CD4-positive, alpha-beta memory T cell (primary cell): ENCODE measurements at regions not wholly inside any gene's neighbourhood (a gene's known extent, or its start where the extent isn't known, plus 50 kb on each side); places are given as distances from the start of the nearest gene placed in this dataset.

Source experiments
- CTCF ChIA-PET: fragments of 350-600 bp; sonication (Branson Sonifier 250); formaldehyde crosslinking; loops from one replicate; lab custom pipeline; 2021; ENCODE audit warnings: inconsistent platforms; ENCODE audit not compliant: partially characterized antibody; lab: Charles Lee
- POLR2A ChIA-PET: fragments of 350-600 bp; sonication (Branson Sonifier 250); formaldehyde crosslinking; loops from one replicate; lab custom pipeline; 2021; ENCODE audit not compliant: partially characterized antibody; lab: Charles Lee
- DNase-seq, 5 donors: peaks; one replicate each; pipeline versions ENCODE4 v3.0.0 to v3.0.0-alpha.2; 2020 to 2022; ENCODE audit warnings: mixed read lengths in 1 of 5
- H3K27ac ChIP-seq: one replicate; pipeline ENCODE4 v1.7.0; 2013; ENCODE audit warnings: low read depth, low read length
- H3K27me3 ChIP-seq: 2 replicates; pipeline ENCODE4 v1.7.0; 2013; ENCODE audit warnings: mild to moderate bottlenecking, low read length, moderate library complexity; ENCODE audit not compliant: insufficient read depth
- H3K36me3 ChIP-seq: 2 replicates; pipeline ENCODE4 v1.7.0; 2013; ENCODE audit warnings: mild to moderate bottlenecking, low read length, moderate library complexity; ENCODE audit not compliant: insufficient read depth
- H3K4me1 ChIP-seq: 2 replicates; pipeline ENCODE4 v1.7.0; 2013; ENCODE audit warnings: mild to moderate bottlenecking, low read length, moderate library complexity; ENCODE audit not compliant: insufficient read depth
- H3K4me3 ChIP-seq, 2 donors: one replicate each; pipeline ENCODE4 v1.7.0; 2013; ENCODE audit warnings: low read length in 2 of 2, mild to moderate bottlenecking in 1 of 2
- H3K9me3 ChIP-seq, 2 donors: one replicate each; pipeline ENCODE4 v1.7.0; 2013; ENCODE audit warnings: low read length in 2 of 2, control low read depth in 1 of 2; ENCODE audit not compliant: control insufficient read depth in 1 of 2
- H3K27ac Mint-ChIP-seq, 7 donors: one replicate each; pipeline ENCODE4 v1.8.0; 2020 to 2021; ENCODE audit warnings: mixed read lengths in 7 of 7, mild to moderate bottlenecking in 6 of 7, inconsistent platforms in 3 of 7, moderate library complexity in 3 of 7
- H3K27me3 Mint-ChIP-seq, 2 donors: one replicate each; pipeline ENCODE4 v1.8.0; 2020 to 2021; ENCODE audit warnings: mixed read lengths in 2 of 2
- H3K36me3 Mint-ChIP-seq, 2 donors: one replicate each; pipeline ENCODE4 v1.8.0; 2020 to 2021; ENCODE audit warnings: mixed read lengths in 2 of 2, inconsistent platforms in 1 of 2, mild to moderate bottlenecking in 1 of 2
- H3K4me1 Mint-ChIP-seq, 4 donors: one replicate each; pipeline ENCODE4 v1.8.0; 2020 to 2021; ENCODE audit warnings: mixed read lengths in 4 of 4, mild to moderate bottlenecking in 1 of 4
- H3K4me3 Mint-ChIP-seq, 8 donors: one replicate each; pipeline ENCODE4 v1.8.0; 2020 to 2021; ENCODE audit warnings: mixed read lengths in 8 of 8, mild to moderate bottlenecking in 7 of 8, moderate library complexity in 6 of 8, inconsistent platforms in 3 of 8
- H3K9me3 Mint-ChIP-seq, 8 donors: one replicate each; pipeline ENCODE4 v1.8.0; 2020 to 2021; ENCODE audit warnings: mixed read lengths in 8 of 8, mild to moderate bottlenecking in 5 of 8, inconsistent platforms in 3 of 8, moderate library complexity in 1 of 8
- intact Hi-C: fragments of 100-400 bp; cut with micrococcal nuclease; formaldehyde crosslinking; loops from one replicate; pipeline ENCODE4 v1.15.1; 2023

GRCh38 chr6:62530985-62531384 lies 245.0 kb upstream of the KHDRBS2 start:
- H3K27ac Mint-ChIP-seq = no peak overlapping the region
- no peaks in the 10 kb centered on the region for H3K36me3 ChIP-seq
- no peaks in the 10 kb centered on the region for H3K9me3 ChIP-seq
- H3K27me3 ChIP-seq = no peaks in the 10 kb centered on the region
- POLR2A ChIA-PET = no interaction called here
- no peak overlapping the region for H3K4me3 ChIP-seq
- peaks cover 2 to 26% (median 12%) of the 10 kb centered on the region in 8 donors for H3K9me3 Mint-ChIP-seq
- no peaks in the 10 kb centered on the region for H3K27me3 Mint-ChIP-seq
- no peaks in the 10 kb centered on the region for H3K4me1 Mint-ChIP-seq
- intact Hi-C loops = no loop called here
- CTCF ChIA-PET = no interaction called here
- H3K36me3 Mint-ChIP-seq = no peaks in the 10 kb centered on the region
- no peaks in the 10 kb centered on the region for H3K4me1 ChIP-seq
- no peak for DNase-seq
- H3K27ac ChIP-seq = no peak overlapping the region
- H3K4me3 Mint-ChIP-seq = no peak overlapping the region

DNA sequence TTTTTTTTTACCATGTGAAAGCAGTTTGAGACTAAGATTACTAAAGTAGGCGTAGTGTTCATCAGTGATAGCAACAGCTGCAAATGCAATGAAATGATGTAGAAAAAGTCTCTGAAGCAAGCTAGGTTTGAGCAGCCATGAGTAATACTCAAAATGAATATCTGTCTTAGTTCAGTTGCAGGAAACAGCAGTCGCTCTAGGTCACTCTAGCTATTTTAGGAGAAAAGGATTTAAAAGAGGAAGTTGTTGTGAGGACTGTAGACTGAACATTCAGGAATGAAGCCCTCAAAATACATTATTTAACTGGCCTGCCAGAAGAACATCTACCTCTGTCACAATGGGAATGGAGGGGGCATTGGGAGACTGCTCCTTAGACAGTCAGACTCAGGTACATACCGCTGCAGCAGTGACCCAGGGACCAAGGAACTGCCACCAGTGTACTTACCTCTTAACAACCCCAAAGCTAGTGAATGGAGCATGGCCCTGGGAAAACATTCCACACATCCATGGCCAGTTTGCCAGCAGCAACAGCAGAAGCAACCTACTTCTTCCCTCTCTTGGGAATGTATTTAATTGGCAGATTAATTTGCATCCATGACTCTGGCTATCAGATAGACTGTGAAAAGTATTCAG lies 243.0 kb upstream of the KHDRBS2 start:
- H3K27ac Mint-ChIP-seq = no peak overlapping the region
- Histone ChIP-seq H3K27me3 (no peaks in the 10 kb centered on the region), H3K27ac (no peak overlapping the region), H3K4me3 (no peak overlapping the region), H3K36me3 (no peaks in the 10 kb centered on the region), H3K4me1 (no peaks in the 10 kb centered on the region), H3K9me3 (no peaks in the 10 kb centered on the region)
- no peak for DNase-seq
- no peaks in the 10 kb centered on the region for H3K36me3 Mint-ChIP-seq
- intact Hi-C loops = no loop called here
- H3K27me3 Mint-ChIP-seq = no peaks in the 10 kb centered on the region
- H3K9me3 Mint-ChIP-seq = peaks cover 2 to 26% (median 11%) of the 10 kb centered on the region in 8 donors
- H3K4me1 Mint-ChIP-seq = no peaks in the 10 kb centered on the region
- ChIA-PET POLR2A (no interaction called here), CTCF (no interaction called here)
- no peak overlapping the region for H3K4me3 Mint-ChIP-seq

- Mint-ChIP-seq H3K9me3 (peaks cover 2 to 20% (median 9%) of the 10 kb centered on the region in 8 donors), H3K4me1 (no peaks in the 10 kb centered on the region), H3K27ac (no peak overlapping the region), H3K27me3 (no peaks in the 10 kb centered on the region), H3K36me3 (no peaks in the 10 kb centered on the region), H3K4me3 (no peak overlapping the region)
- Histone ChIP-seq H3K27me3 (no peaks in the 10 kb centered on the region), H3K4me1 (no peaks in the 10 kb centered on the region), H3K36me3 (no peaks in the 10 kb centered on the region), H3K27ac (no peak overlapping the region), H3K4me3 (no peak overlapping the region), H3K9me3 (no peaks in the 10 kb centered on the region)
- DNase-seq = no peak
- intact Hi-C loops = no loop called here
- ChIA-PET CTCF (no interaction called here), POLR2A (no interaction called here)
These were observed 237.6 kb upstream of the KHDRBS2 start for GRCh38 chr6:62523630-62524029.

DNA sequence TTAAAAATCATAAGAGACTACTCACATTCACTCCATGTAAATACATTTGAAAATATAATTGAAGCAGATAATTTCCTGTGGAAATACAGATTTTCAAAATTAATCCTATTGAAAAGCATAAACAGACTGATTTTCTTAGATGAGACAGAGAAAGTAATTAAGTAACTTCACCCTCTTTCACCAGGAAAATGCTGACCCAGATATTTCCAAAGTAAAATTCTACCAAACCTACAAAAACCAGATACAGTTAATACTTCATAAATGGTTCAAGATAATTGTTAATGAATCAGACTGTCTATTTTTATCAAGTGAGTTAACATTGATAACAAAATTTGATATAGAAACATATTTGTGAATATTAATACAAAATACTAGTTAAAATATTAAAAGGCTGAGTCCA lies 233.5 kb upstream of the KHDRBS2 start:
- Histone ChIP-seq H3K36me3 (no peaks in the 10 kb centered on the region), H3K27ac (no peak overlapping the region), H3K27me3 (no peaks in the 10 kb centered on the region), H3K9me3 (no peaks in the 10 kb centered on the region), H3K4me1 (no peaks in the 10 kb centered on the region), H3K4me3 (no peak overlapping the region)
- Mint-ChIP-seq H3K36me3 (no peaks in the 10 kb centered on the region), H3K9me3 (peaks cover under 1 to 29% (median 5%) of the 10 kb centered on the region in 8 donors), H3K27me3 (no peaks in the 10 kb centered on the region), H3K27ac (no peak overlapping the region), H3K4me1 (no peaks in the 10 kb centered on the region), H3K4me3 (no peak overlapping the region)
- intact Hi-C loops = no loop called here
- DNase-seq = no peak
- CTCF ChIA-PET = no interaction called here
- POLR2A ChIA-PET = no interaction called here

DNA sequence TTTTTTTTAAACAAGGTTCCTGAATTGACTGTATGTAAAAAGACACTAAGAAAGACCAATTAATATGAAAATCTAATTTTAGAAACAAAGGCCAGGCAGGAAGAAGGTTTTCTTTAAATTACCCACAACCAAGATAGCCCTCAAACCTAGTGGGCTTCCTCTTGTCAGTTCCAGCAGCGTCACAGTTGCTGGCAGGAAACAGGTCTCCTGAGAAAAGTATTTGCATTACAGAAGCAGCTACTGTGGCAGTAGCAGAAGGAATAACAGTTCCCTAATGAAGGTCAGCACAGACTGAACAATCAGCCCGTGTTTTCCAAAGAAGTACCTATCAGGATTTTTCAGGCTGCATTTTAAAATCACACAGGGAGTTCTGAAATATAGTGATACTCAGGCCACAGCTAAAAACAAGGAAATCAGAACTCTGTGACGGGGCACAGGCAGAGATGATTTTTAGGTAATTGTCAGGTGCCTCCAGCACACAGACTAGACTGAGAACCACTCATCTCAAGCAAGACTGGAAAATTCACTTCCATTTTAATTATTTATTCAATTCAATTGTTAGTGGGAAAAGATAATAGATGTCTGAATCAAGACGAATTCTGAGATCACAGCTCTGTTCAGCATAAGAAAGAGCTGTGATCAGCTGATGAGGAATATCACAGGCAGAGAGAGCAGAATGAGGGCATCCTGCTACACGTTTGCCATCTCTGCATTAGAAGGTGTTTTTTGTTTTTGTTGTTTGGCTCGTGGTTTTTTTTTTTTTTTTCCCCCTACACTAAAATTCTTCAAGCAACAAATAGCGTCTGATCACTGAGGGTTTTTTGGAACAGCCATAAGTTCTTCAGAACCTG lies 230.5 kb upstream of the KHDRBS2 start:
- Histone ChIP-seq H3K27me3 (no peaks in the 10 kb centered on the region), H3K36me3 (no peaks in the 10 kb centered on the region), H3K27ac (no peak overlapping the region), H3K4me3 (no peak overlapping the region), H3K4me1 (no peaks in the 10 kb centered on the region), H3K9me3 (peaks cover 0 to 5% of the 10 kb centered on the region in 2 donors)
- no peak for DNase-seq
- ChIA-PET CTCF (no interaction called here), POLR2A (no interaction called here)
- H3K4me1 Mint-ChIP-seq = no peaks in the 10 kb centered on the region
- no peak overlapping the region for H3K27ac Mint-ChIP-seq
- peaks cover 0 to 31% (median 7%) of the 10 kb centered on the region in 8 donors for H3K9me3 Mint-ChIP-seq
- intact Hi-C loops = no loop called here
- H3K27me3 Mint-ChIP-seq = no peaks in the 10 kb centered on the region
- H3K36me3 Mint-ChIP-seq = no peaks in the 10 kb centered on the region
- H3K4me3 Mint-ChIP-seq = no peak overlapping the region

DNA sequence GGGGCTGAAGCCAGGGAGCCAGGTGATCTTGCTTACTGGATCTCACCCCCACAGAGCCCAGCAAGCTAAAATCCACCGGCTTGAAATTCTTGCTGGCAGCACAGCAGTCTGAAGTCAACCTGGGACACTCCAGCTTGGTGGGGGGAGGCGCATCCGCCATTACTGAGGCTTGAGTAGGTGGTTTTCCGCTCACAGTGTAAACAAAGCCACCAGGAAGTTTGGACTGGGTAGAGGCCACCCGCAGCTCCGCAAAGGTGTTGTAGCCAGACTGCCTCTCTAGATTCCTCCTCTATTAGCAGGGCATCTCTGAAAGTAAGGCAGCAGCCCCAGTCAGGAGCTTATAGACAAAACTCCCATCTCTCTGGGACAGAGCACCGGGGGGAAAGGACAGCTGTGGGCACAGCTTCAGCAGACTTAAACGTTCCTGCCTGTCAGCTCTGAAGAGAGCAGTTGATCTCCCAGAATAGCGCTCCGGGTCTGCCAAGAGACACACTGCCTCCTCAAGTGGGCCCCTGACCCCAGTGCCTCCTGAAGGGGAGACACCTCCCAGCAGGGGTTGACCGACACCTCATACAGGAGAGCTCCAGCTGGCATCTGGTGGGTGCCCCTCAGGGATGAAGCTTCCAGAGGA lies 206.3 kb upstream of the KHDRBS2 start:
- no peak overlapping the region for H3K4me3 Mint-ChIP-seq
- Histone ChIP-seq H3K27ac (no peak overlapping the region), H3K4me1 (no peaks in the 10 kb centered on the region), H3K9me3 (no peaks in the 10 kb centered on the region), H3K4me3 (no peak overlapping the region), H3K27me3 (no peaks in the 10 kb centered on the region), H3K36me3 (no peaks in the 10 kb centered on the region)
- CTCF ChIA-PET = no interaction called here
- peak overlapping the region in 1 of 7 donors; percentile 8 for H3K27ac Mint-ChIP-seq
- no peaks in the 10 kb centered on the region for H3K27me3 Mint-ChIP-seq
- peaks cover 0 to 27% (median 13%) of the 10 kb centered on the region in 8 donors for H3K9me3 Mint-ChIP-seq
- POLR2A ChIA-PET = no interaction called here
- no peak for DNase-seq
- H3K36me3 Mint-ChIP-seq = no peaks in the 10 kb centered on the region
- intact Hi-C loops = no loop called here
- H3K4me1 Mint-ChIP-seq = no peaks in the 10 kb centered on the region

DNA sequence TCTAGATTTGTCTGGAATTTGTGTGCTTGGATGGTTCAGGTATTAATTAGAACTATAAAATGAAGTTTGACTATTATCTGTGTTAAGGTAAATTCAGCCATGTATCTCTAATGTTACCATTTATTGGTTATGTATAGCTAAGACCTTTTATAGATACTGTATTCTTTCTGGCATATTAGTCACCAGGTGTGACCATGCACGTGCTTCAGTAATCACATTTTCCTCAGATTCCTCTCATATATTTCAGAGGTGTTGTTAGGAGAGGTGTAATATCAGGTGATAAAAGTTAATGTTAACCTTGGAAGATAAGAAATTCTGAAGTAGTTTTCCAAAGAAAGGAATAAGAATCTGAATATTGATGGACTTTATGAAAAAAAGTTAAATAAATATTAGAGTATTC lies 194.5 kb upstream of the KHDRBS2 start:
- POLR2A ChIA-PET = no interaction called here
- no peaks in the 10 kb centered on the region for H3K27me3 Mint-ChIP-seq
- intact Hi-C loops = no loop called here
- no peak overlapping the region for H3K4me3 Mint-ChIP-seq
- H3K9me3 Mint-ChIP-seq = peaks cover 0 to 12% (median 4%) of the 10 kb centered on the region in 8 donors
- Histone ChIP-seq H3K27ac (no peak overlapping the region), H3K27me3 (no peaks in the 10 kb centered on the region), H3K9me3 (no peaks in the 10 kb centered on the region), H3K36me3 (no peaks in the 10 kb centered on the region), H3K4me3 (no peak overlapping the region), H3K4me1 (no peaks in the 10 kb centered on the region)
- H3K4me1 Mint-ChIP-seq = no peaks in the 10 kb centered on the region
- no peak for DNase-seq
- no peaks in the 10 kb centered on the region for H3K36me3 Mint-ChIP-seq
- no peak overlapping the region for H3K27ac Mint-ChIP-seq
- CTCF ChIA-PET = no interaction called here
